ENCODE measurements at regions not wholly inside any gene's neighbourhood (a gene's known extent, or its start where the extent isn't known, plus 50 kb on each side); places are given as distances from the start of the nearest gene placed in this dataset.

DNA sequence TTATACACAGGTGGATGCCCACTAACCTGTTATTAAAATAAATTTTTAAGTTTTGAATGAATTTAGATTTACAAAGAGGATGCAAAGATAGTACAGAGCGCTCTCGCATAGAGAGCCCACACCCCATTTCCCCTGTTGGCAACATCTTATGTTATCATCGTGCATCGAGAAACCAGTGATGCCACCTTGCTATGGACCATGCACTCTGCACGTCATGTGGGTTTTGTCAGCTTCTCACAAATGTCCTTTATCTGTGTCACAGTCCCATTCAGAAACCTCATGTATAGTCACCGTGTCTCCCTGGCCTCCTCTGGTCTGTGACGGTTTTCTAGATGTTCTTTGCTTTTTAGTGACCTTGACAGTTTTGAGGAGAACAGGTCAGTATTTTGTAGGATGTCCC is 60.0 kb downstream of the ING1 start:
- no peak for DNase-seq

- DNase-seq, result no peak
Observed at GRCh38 chr13:110774051-110774450, 60.6 kb downstream of the ING1 start.

DNA sequence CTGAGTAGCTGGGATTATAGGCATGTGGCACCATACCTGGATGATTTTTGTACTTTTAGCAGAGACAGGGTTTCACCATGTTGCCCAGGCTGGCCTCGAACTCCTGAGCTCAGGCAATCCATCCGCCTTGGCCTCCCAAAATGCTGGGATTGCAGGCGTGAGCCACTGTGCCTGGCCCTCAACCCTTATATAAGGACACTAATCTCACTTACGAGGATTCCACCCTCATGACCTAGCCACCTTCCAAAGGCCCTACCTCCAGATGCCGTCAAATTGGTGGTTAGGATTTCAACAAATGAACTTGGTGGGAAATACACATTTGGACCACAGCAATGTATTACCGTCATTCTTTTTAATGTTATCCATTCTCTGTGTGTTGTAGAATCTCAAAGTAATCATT is 61.0 kb downstream of the ING1 start:
- DNase-seq, result no peak

DNA sequence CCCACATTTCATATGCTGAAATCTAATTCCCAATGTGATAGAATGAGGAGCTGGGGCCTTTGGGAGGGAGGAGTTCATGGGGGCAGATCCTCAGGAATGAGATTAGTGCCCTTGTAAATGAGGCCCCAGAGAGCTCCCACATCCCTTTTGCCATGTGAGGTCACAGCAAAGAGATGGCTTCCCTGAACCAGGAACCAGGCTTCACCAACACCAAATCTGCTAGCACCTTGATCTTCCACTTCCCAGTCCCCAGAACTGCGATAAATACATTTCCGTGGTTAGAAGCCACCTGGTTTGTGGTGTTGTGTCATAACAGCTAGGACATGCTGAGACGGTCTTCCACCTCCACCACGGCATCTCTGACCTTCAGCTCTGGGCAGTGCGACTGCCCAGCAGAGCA is 62.1 kb downstream of the ING1 start:
- no peak for DNase-seq

DNA sequence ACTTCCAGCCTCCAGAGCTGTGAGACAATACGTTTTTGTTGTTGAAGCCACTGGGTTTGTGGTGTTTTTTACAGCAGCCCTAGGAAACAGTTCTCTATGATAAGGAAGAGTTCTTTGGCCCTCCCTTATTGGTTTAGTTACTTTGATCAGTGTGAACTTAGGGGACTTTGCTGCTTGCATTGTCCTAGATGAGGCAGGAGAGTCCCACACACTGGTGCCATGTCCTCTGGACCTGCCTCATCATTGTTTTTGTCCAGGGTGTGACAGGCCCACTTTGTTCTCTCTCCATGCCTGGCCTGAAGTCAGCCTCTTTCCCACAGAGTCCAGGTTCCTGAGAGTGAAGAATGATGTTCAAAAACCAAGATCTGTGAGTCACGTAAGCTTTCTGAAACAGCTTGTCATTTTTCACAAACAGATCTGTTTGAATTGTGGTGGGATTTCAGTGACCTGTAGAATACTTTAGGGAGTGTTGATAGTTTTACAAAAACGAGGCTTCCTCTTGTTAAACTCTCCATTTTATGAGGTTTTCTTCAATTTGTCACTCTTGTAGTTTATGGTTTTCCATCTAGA is 63.8 kb downstream of the ING1 start:
- DNase-seq, result no peak

DNA sequence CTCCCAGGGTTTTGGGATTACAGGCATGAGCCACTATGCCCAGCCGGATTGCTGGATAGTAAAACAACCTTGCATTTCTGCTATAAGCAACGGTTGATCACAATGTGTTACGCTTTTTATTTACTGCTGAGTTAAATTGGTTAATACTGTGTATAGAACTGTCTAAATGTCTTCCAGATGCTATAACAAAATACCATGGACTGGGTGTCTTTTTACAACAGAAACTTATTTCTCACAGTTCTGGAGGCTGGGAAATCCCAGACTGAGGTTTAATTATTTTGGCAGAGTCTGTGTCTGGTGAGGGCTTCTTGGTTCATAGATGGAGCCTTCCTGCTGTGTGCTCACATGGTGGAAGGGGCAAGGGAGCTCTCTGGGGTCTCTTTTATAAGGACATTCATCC is 65.5 kb downstream of the ING1 start:
- no peak for DNase-seq

GRCh38 chr13:110780422-110780821 is 66.9 kb downstream of the ING1 start:
- no peak for DNase-seq

DNA sequence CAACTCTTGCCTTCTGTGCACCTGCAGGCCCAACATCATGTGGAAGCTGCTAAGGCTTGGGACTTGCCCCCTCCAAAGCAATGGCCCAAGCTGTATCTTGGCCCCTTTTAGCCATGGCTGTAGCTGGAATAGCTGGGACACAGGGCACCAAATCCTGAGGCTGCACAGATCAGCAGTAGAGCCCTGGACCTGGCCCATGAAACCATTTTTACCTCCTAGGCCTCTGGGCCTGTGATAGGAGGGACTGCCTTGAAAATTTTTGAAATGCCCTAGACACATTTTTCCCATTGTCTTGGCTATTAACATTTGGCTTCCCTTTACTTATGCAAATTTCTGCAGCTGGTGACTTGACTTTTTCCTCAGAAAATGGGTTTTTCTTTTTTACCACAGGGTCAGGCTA is 68.7 kb downstream of the ING1 start:
- DNase-seq, result no peak

- no peak for DNase-seq
Observed at GRCh38 chr13:110784704-110785103, 71.2 kb downstream of the ING1 start.

DNA sequence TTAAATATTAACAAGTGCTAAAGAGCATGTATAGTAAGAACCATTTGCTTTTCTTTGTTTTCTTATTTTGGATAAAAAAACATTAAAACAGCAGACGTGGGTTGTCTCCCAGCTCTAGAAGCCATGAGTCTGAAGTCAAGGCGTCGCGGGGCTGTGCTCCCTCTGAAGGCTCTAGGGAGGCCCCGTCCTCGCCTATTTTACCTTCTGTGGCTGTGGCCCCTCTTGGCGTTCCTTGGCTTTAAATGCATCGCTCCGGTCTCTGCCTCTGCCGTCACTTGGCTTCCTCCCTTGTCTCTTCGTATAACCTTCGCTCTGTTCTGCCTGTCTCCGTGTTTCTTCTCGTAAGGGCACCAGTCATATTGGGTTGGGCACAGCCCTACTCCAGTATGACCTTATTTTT is 75.3 kb downstream of the ING1 start:
- no peak for DNase-seq

- DNase-seq, result no peak
Observed at GRCh38 chr13:110789871-110790270, 76.4 kb downstream of the ING1 start.

DNA sequence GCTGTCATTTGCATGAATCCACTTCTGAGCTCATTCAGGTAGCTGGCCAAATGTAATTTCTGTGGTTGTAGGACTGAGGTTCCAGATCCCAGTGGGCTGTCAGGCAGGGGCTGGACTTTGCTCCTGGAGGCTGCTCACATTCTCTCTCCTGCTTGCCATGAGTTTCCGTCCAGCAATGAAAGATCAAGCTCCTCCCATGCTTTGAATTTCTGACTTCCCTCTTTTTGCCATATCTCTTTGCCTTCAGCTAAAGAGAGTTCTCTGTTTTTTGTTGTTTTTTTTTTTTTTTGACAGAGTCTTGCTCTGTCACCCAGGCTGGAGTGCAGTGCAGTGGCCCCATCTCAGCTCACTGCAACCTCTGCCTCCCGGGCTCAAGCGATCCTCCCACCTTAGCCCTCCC is 76.9 kb downstream of the ING1 start:
- no peak for DNase-seq

DNA sequence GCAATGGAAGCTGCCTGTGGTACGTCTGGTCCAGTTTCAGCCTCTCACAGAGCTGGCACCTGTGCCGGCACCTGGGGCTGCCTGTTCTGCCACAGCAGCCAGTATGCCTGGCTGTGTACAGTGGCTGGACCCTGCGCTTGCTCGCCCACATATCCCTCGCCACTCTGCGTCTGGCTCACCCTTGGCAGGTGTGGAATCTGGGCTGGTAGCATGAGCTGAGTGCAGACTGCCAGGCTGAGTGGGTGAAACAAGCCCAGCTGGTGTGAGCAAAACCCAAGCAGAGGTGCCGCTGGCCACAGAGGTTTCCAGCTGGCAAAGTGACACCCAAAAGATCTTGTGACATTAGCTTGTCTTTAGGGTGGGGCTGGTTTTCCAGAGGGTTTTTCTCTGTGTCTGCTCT is 80.7 kb downstream of the ING1 start:
- DNase-seq, result no peak

GRCh38 chr13:110797230-110797877 is 83.9 kb downstream of the ING1 start:
- DNase-seq, result no peak

- no peak for DNase-seq
Observed at GRCh38 chr13:110798081-110798994, 84.8 kb downstream of the ING1 start.

- no peak for DNase-seq
Observed at GRCh38 chr13:110799246-110800236, 86.0 kb downstream of the ING1 start.

- no peak for DNase-seq
Observed at GRCh38 chr13:110801044-110801443, 87.5 kb downstream of the ING1 start.

- DNase-seq, result no peak
Observed at GRCh38 chr13:110802260-110802659, 88.8 kb downstream of the ING1 start.

DNA sequence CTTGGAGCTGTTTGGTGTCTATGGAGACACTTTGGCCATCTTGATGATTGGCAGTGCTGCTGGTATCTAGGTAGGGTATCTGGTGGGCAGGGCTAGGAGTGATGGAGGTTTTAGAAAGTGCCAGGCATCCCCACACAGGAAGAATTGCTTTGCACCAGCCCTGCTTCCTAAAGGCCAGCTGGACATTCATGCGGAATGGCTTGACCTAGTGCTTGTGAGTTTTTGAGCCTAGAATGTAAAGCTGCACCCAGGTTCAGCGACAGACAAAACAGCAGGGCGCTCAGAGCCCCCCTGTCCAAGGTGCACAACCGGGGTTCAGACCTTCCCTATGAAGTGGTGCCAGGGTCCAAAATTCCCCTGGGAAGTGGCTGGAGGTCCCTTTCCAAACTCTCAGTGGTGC is 93.1 kb downstream of the ING1 start:
- no peak for DNase-seq

GRCh38 chr13:110807546-110807945 is 94.0 kb downstream of the ING1 start:
- no peak for DNase-seq

GRCh38 chr13:110808138-110808537 is 94.6 kb downstream of the ING1 start:
- DNase-seq, result no peak

GRCh38 chr13:110809871-110810486 is 96.5 kb downstream of the ING1 start:
- no peak for DNase-seq

All from GDM1 (cell line).